GM12891 (cell line): ENCODE measurements at regions not wholly inside any gene's neighbourhood (a gene's known extent, or its start where the extent isn't known, plus 50 kb on each side); places are given as distances from the start of the nearest gene placed in this dataset.

ENCODE experiments used
- PAX5 ChIP-seq: IDR thresholded peaks from 2 replicates; pipeline ENCODE4 v1.6.1; 2011; ENCODE audit warnings: low read length, moderate library complexity, mild to moderate bottlenecking; ENCODE audit not compliant: insufficient read depth, severe bottlenecking
- POLR2A ChIP-seq: IDR thresholded peaks from 2 replicates; pipeline ENCODE4 v1.6.1; 2011; ENCODE audit warnings: low read depth, low read length, control low read depth
- POU2F2 ChIP-seq: IDR thresholded peaks from 2 replicates; pipeline ENCODE4 v1.6.1; 2011; ENCODE audit warnings: low read depth, mild to moderate bottlenecking, control low read depth, low read length, moderate library complexity
- SPI1 ChIP-seq: IDR thresholded peaks from 2 replicates; pipeline ENCODE4 v1.6.1; 2011; ENCODE audit warnings: low read depth, low read length, control low read depth

DNA sequence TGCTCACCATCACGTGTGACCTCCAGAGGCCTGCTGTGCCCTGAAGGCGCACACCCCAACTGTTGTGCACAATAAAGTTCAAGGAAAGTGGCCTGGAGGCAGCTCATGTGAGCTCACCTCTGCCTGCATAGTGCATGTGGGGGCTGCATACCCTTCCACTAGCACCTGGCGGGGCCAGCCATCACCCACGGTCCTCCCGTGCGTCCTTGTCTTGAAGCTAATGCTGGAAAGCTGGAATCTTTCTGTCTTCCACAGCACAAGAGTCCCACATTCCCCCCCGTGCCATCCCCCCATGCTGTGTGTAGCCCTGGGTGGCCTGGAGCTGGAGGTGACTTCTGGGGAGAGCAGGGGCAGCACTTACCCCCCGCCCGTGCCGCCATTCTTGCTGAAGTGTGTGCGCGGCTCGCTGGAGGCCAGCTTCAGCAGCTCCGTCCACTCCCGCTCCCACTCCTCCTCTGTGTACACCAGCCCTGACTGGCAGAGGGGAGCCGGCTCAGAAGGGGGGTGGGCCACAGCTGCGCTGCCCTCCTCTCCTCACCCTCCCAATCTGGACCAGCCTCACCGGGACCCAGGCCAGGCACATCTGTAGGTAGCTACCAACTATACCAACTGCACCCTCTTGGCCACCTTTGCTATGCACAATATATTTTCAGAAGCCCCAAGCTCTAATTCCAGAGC is 199.5 kb downstream of the KLF13 start:
- TF ChIP-seq SPI1 (no peak), POLR2A (no peak), PAX5 (no peak), POU2F2 (no peak)
